ENCODE measurements at regions not wholly inside any gene's neighbourhood (a gene's known extent, or its start where the extent isn't known, plus 50 kb on each side); places are given as distances from the start of the nearest gene placed in this dataset.

- 81% methylated on average over 14 of the region's 14 CpGs; no CpG with 5 or more reads in 1 of the 2 experiments for WGBS, 2 experiments (ENCODE audit: extremely low coverage in 1 of 2, insufficient coverage in 1 of 2, insufficient read length in 1 of 2, insufficient replicate concordance in 2 of 2, low coverage in 1 of 2, low lambda C conversion rate in 2 of 2, missing lambda C conversion rate in 1 of 2)
Measured at GRCh38 chr7:45106-46090, 147.0 kb upstream of the FAM20C start.

More at GRCh38 chr7:45106-46090, 147.0 kb upstream of the FAM20C start:
- no peak overlapping the region; the same call in 1 of the 2 replicates for H2BK5ac ChIP-seq (ENCODE audit: low read depth, low read length)
- DNase-seq (ENCODE audit: low read depth in 1 of 2, low spot score in 2 of 2) (no peak), FAIRE-seq (no peak)
- peaks cover 0 to 2% (median 0%) of the 10 kb centered on the region in 4 experiments; a peak in 1 of 7 replicates for H3K27me3 ChIP-seq (replicated peaks in 1 of 4; ENCODE audit: control insufficient read depth in 3 of 4, extremely low read depth in 1 of 4, insufficient read depth in 3 of 4, low read length in 3 of 4)
- H4K8ac ChIP-seq (ENCODE audit: extremely low read depth, insufficient read depth, low read length): no peak overlapping the region
- H3K23me2 ChIP-seq (ENCODE audit: low read depth, low read length): no peaks in the 10 kb centered on the region
- ChIA-PET POLR2A (ENCODE audit: partially characterized antibody) (interaction anchor here (0.9 kb wide), 1 partner anchor 74 kb away, joined by 3 read pairs; no protein-coding TSS in a partner anchor), CTCF (ENCODE audit: partially characterized antibody) (interaction anchor here (1.0 to 3.4 kb wide), 7 partner anchors 11 to 138 kb away, joined by 3 to 26 read pairs (median 3); no protein-coding TSS in a partner anchor)
- H3K4me3 ChIP-seq (ENCODE audit: extremely low read depth in 1 of 4, insufficient read depth in 2 of 4, low read depth in 3 of 4, low read length in 4 of 4): no peak overlapping the region
- H3K14ac ChIP-seq (ENCODE audit: insufficient read length): no peak overlapping the region
- peaks cover 0 to 3% (median under 1%) of the 10 kb centered on the region in 4 experiments; a peak in 3 of 7 replicates for H3K4me1 ChIP-seq (replicated peaks in 1 of 4; ENCODE audit: control insufficient read depth in 3 of 4, insufficient read depth in 4 of 4, low read length in 3 of 4)
- no peak overlapping the region for H3K56ac ChIP-seq (replicated peaks; ENCODE audit: insufficient read length, low read depth, low read length)
- no peak for TF ChIP-seq TBP (IDR thresholded peaks at IDR 0.05; ENCODE audit: low read depth, low read length)
- no peak for TF ChIP-seq USF2 (IDR thresholded peaks at IDR 0.05; ENCODE audit: low read length)
- no peak for TF ChIP-seq HDAC2 (IDR thresholded peaks at IDR 0.05; ENCODE audit: borderline replicate concordance in 1 of 2, low read depth in 2 of 2, low read length in 2 of 2)
- no peak for TF ChIP-seq POLR2A (IDR thresholded peaks at IDR 0.05; ENCODE audit: control extremely low read depth in 1 of 2, low read depth in 2 of 2, low read length in 2 of 2)
- no peak for TF ChIP-seq KDM4A (IDR thresholded peaks at IDR 0.05; ENCODE audit: low read depth, low read length, severe bottlenecking)
- no peak overlapping the region for H4K5ac ChIP-seq (ENCODE audit: insufficient read length, low read depth, low read length)
- H3K4me2 ChIP-seq (ENCODE audit: insufficient read depth in 1 of 2, low read depth in 2 of 2, low read length in 2 of 2): no peak overlapping the region
- H3K9ac ChIP-seq (replicated peaks in 1 of 4; ENCODE audit: extremely low read depth in 1 of 4, low read depth in 3 of 4, low read length in 3 of 4): no peak overlapping the region
- H2BK12ac ChIP-seq (ENCODE audit: low read depth, low read length): 0 out of 2 replicates have a peak overlapping the region, but pooled peaks have one; percentile 42
- H4K91ac ChIP-seq (replicated peaks; ENCODE audit: insufficient read length, low read length): no peak overlapping the region
- no peak overlapping the region for H2BK20ac ChIP-seq (ENCODE audit: low read length)
- H2AFZ ChIP-seq (ENCODE audit: low read length): no peak overlapping the region
- H3K36me3 ChIP-seq (ENCODE audit: control insufficient read depth in 2 of 4, insufficient read depth in 4 of 4, low read length in 3 of 4): no peaks in the 10 kb centered on the region
- no peaks in the 10 kb centered on the region for H3K79me1 ChIP-seq (ENCODE audit: low read depth, low read length)
- no peaks in the 10 kb centered on the region for H3K9me3 ChIP-seq (ENCODE audit: insufficient read depth in 2 of 2, low read depth in 1 of 2, low read length in 1 of 2)
- H3K4ac ChIP-seq (replicated peaks; ENCODE audit: insufficient read length, low read depth, low read length): no peak overlapping the region
- H2BK120ac ChIP-seq (replicated peaks; ENCODE audit: low read depth, low read length): no peak overlapping the region
- no peaks in the 10 kb centered on the region for H3K79me2 ChIP-seq (ENCODE audit: control insufficient read depth in 1 of 2, insufficient read depth in 2 of 2, low read length in 2 of 2)
- H2BK15ac ChIP-seq (ENCODE audit: low read length): peak overlapping the region; percentile 95; the same call in 1 of the 2 replicates
- H3K27ac ChIP-seq (ENCODE audit: low read depth, low read length): no peak overlapping the region
- H4K20me1 ChIP-seq (replicated peaks in 1 of 2; ENCODE audit: control insufficient read depth in 1 of 2, insufficient read depth in 2 of 2, low read length in 2 of 2): no peaks in the 10 kb centered on the region
- H3K18ac ChIP-seq (ENCODE audit: extremely low read depth, low read length): no peak overlapping the region
- no peak overlapping the region for H3K23ac ChIP-seq (ENCODE audit: insufficient read length)
- no peak overlapping the region for H2AK5ac ChIP-seq (ENCODE audit: low read depth, low read length)

All from H1 (cell line).